GM12892 (cell line): ENCODE measurements at regions not wholly inside any gene's neighbourhood (a gene's known extent, or its start where the extent isn't known, plus 50 kb on each side); places are given as distances from the start of the nearest gene placed in this dataset.

Experiments
- POLR2A ChIP-seq: IDR thresholded peaks from 2 replicates; pipeline ENCODE4 v1.6.1; 2011; ENCODE audit warnings: low read depth, low read length, control low read depth
- POLR2AphosphoS5 ChIP-seq: IDR thresholded peaks from 2 replicates; pipeline ENCODE4 v1.6.1; 2011; ENCODE audit warnings: low read depth, low read length, control low read depth
- TAF1 ChIP-seq: IDR thresholded peaks from 2 replicates; pipeline ENCODE4 v1.6.1; 2011; ENCODE audit warnings: low read depth, mild to moderate bottlenecking, control low read depth, low read length, borderline replicate concordance

DNA sequence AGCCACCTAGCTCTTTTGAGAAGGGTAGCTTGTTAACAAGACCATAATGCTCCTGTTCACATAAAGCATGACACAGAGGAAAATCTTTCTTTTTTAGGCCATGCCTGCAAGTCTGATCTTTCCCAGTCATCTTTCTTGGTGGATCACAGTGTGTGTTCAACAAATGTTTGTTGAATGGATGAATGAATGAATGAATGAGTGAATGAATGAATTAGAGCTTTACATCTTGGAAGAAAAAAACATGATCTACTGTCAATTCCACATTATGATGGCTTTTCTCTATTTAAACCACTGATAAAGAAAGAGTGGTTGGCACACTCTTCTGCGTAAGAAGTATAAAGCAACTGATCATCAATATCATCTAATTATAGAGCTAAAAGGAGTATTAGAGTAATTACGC is 148.7 kb downstream of the CCDC71L start:
- TF ChIP-seq POLR2A (no peak), TAF1 (no peak), POLR2AphosphoS5 (no peak)
